ENCODE measurements at regions not wholly inside any gene's neighbourhood (a gene's known extent, or its start where the extent isn't known, plus 50 kb on each side); places are given as distances from the start of the nearest gene placed in this dataset.
"Not testable (repeated sequence)": the region's sequence is repeated elsewhere in the genome, so short reads cannot be mapped to it uniquely, and the experiment has no call there.

GRCh38 chr4:134722306-134722705 is 520.7 kb upstream of the PABPC4L start:
- no peaks in the 10 kb centered on the region for H3K36me3 ChIP-seq
- no peak for DNase-seq
- H3K4me3 ChIP-seq = no peak overlapping the region
- no peaks in the 10 kb centered on the region for H3K9me3 ChIP-seq
- H3K27ac ChIP-seq = no peak overlapping the region
- no peak for TF ChIP-seq CTCF (IDR thresholded peaks at IDR 0.05)
- intact Hi-C loops (cut with DNase I) = no loop called here
- H3K4me1 ChIP-seq = no peaks in the 10 kb centered on the region
- no peak overlapping the region for H3K9ac ChIP-seq (ENCODE audit: low read depth in 2 of 2, low read length in 2 of 2)
- H3K27me3 ChIP-seq = no peaks in the 10 kb centered on the region

GRCh38 chr4:134720030-134720429 is 518.4 kb upstream of the PABPC4L start:
- Histone ChIP-seq H3K4me3 (no peak overlapping the region), H3K27me3 (no peaks in the 10 kb centered on the region), H3K9ac (ENCODE audit: low read depth in 2 of 2, low read length in 2 of 2) (no peak overlapping the region), H3K4me1 (no peaks in the 10 kb centered on the region), H3K27ac (no peak overlapping the region), H3K9me3 (no peaks in the 10 kb centered on the region), H3K36me3 (no peaks in the 10 kb centered on the region)
- intact Hi-C loops (cut with DNase I) = no loop called here
- DNase-seq = no peak
- TF ChIP-seq CTCF (IDR thresholded peaks at IDR 0.05) = no peak

- no peak for DNase-seq
Measured at GRCh38 chr4:134708616-134709015, 507.0 kb upstream of the PABPC4L start.

GRCh38 chr4:134708026-134708425 is 506.4 kb upstream of the PABPC4L start:
- no peaks in the 10 kb centered on the region for H3K27me3 ChIP-seq
- H3K36me3 ChIP-seq = no peaks in the 10 kb centered on the region
- intact Hi-C loops (cut with DNase I) = no loop called here
- no peak for TF ChIP-seq CTCF (IDR thresholded peaks at IDR 0.05)
- no peak overlapping the region for H3K4me3 ChIP-seq
- no peaks in the 10 kb centered on the region for H3K9me3 ChIP-seq
- DNase-seq = no peak
- H3K27ac ChIP-seq = no peak overlapping the region
- H3K9ac ChIP-seq (ENCODE audit: low read depth in 2 of 2, low read length in 2 of 2) = no peak overlapping the region
- H3K4me1 ChIP-seq = no peaks in the 10 kb centered on the region

More at GRCh38 chr4:134708616-134709015, 507.0 kb upstream of the PABPC4L start:
- Histone ChIP-seq H3K4me1 (no peaks in the 10 kb centered on the region), H3K36me3 (no peaks in the 10 kb centered on the region), H3K27me3 (no peaks in the 10 kb centered on the region), H3K27ac (no peak overlapping the region), H3K4me3 (no peak overlapping the region), H3K9ac (ENCODE audit: low read depth in 2 of 2, low read length in 2 of 2) (no peak overlapping the region), H3K9me3 (no peaks in the 10 kb centered on the region)
- intact Hi-C loops (cut with DNase I) = no loop called here
- no peak for TF ChIP-seq CTCF (IDR thresholded peaks at IDR 0.05)

GRCh38 chr4:134702374-134702773 is 500.8 kb upstream of the PABPC4L start:
- no peak overlapping the region for H3K27ac ChIP-seq
- no peak overlapping the region for H3K4me3 ChIP-seq
- H3K9me3 ChIP-seq = no peaks in the 10 kb centered on the region
- TF ChIP-seq CTCF (IDR thresholded peaks at IDR 0.05) = no peak
- no peak overlapping the region for H3K9ac ChIP-seq (ENCODE audit: low read depth in 2 of 2, low read length in 2 of 2)
- H3K4me1 ChIP-seq = no peaks in the 10 kb centered on the region
- DNase-seq = no peak
- intact Hi-C loops (cut with DNase I) = no loop called here
- H3K27me3 ChIP-seq = no peaks in the 10 kb centered on the region
- H3K36me3 ChIP-seq = no peaks in the 10 kb centered on the region

- no peak overlapping the region for H3K9ac ChIP-seq (ENCODE audit: low read depth in 2 of 2, low read length in 2 of 2)
- H3K9me3 ChIP-seq = no peaks in the 10 kb centered on the region
- TF ChIP-seq CTCF (IDR thresholded peaks at IDR 0.05) = no peak
- no peaks in the 10 kb centered on the region for H3K27me3 ChIP-seq
- no peak for DNase-seq
- intact Hi-C loops (cut with DNase I) = no loop called here
- no peaks in the 10 kb centered on the region for H3K36me3 ChIP-seq
- H3K27ac ChIP-seq = no peak overlapping the region
- H3K4me1 ChIP-seq = no peaks in the 10 kb centered on the region
- H3K4me3 ChIP-seq = no peak overlapping the region
Measured at GRCh38 chr4:134700251-134700650, 498.7 kb upstream of the PABPC4L start.

- H3K4me1 ChIP-seq; H3K9me3 ChIP-seq; H3K9ac ChIP-seq (ENCODE audit: low read depth in 2 of 2, low read length in 2 of 2); intact Hi-C loops (cut with DNase I); H3K27ac ChIP-seq; H3K27me3 ChIP-seq; DNase-seq; H3K36me3 ChIP-seq; H3K4me3 ChIP-seq: not testable (repeated sequence)
Measured at GRCh38 chr4:134698831-134699230, 497.2 kb upstream of the PABPC4L start.
